CD4-positive, alpha-beta T cell (primary cell): ENCODE measurements at regions not wholly inside any gene's neighbourhood (a gene's known extent, or its start where the extent isn't known, plus 50 kb on each side); places are given as distances from the start of the nearest gene placed in this dataset.

Experiments used
- ATAC-seq: fragments of 200-7000 bp; cut with Tn5 transposase; one replicate; pipeline ENCODE4 v1.10.0; 2022; ENCODE audit warnings: mild to moderate bottlenecking; ENCODE audit not compliant: poor library complexity
- CTCF ChIA-PET: fragments of 350-600 bp; sonication (Branson Sonifier 250); formaldehyde crosslinking; loops from one replicate; lab custom pipeline; 2021; ENCODE audit warnings: antibody characterized with exemption, inconsistent platforms; lab: Charles Lee
- POLR2A ChIA-PET: fragments of 350-600 bp; sonication (Branson Sonifier 250); formaldehyde crosslinking; loops from one replicate; lab custom pipeline; 2021; ENCODE audit warnings: antibody characterized with exemption, inconsistent platforms; lab: Charles Lee
- DNase-seq, 14 experiments: peaks; one replicate each; pipeline ENCODE4 v3.0.0-alpha.2; 2013 to 2020; ENCODE audit warnings: mixed read lengths in 2 of 14
- H3K27ac ChIP-seq, 2 donors: one replicate each; pipeline versions ENCODE4 v1.5.1 to v1.7.0; 2013; ENCODE audit warnings: low read length in 2 of 2, low read depth in 1 of 2, mild to moderate bottlenecking in 1 of 2
- H3K27me3 ChIP-seq, 2 experiments: 1 replicate in 1 of 2; 2 replicates in 1 of 2; pipeline versions ENCODE4 v1.6.1 to v1.7.0; 2013; ENCODE audit warnings: low read length in 2 of 2, control low read depth in 1 of 2, mild to moderate bottlenecking in 1 of 2, moderate library complexity in 1 of 2; ENCODE audit not compliant: insufficient read depth in 2 of 2, control insufficient read depth in 1 of 2
- H3K36me3 ChIP-seq: one replicate; pipeline ENCODE4 v1.6.1; 2013; ENCODE audit warnings: low read length, control low read depth; ENCODE audit not compliant: insufficient read depth
- H3K4me1 ChIP-seq: one replicate; pipeline ENCODE4 v1.6.1; 2013; ENCODE audit warnings: low read length, control low read depth; ENCODE audit not compliant: insufficient read depth
- H3K4me3 ChIP-seq: one replicate; pipeline ENCODE4 v1.5.1; 2013; ENCODE audit warnings: mild to moderate bottlenecking, low read length, moderate library complexity
- H3K9me3 ChIP-seq, 2 experiments: 1 replicate in 1 of 2; 2 replicates in 1 of 2; pipeline versions ENCODE4 v1.6.1 to v1.7.0; 2013; ENCODE audit warnings: low read length in 2 of 2, mild to moderate bottlenecking in 2 of 2, control low read depth in 1 of 2, moderate library complexity in 1 of 2; ENCODE audit not compliant: control insufficient read depth in 1 of 2, insufficient read depth in 1 of 2
- H3K27ac Mint-ChIP-seq: one replicate; pipeline ENCODE4 v1.8.0; 2020; ENCODE audit warnings: mixed read lengths
- H3K27me3 Mint-ChIP-seq: one replicate; pipeline ENCODE4 v1.8.0; 2021; ENCODE audit warnings: mixed read lengths
- H3K36me3 Mint-ChIP-seq: one replicate; pipeline ENCODE4 v1.8.0; 2021; ENCODE audit warnings: low read depth, mixed read lengths
- H3K4me1 Mint-ChIP-seq: one replicate; pipeline ENCODE4 v1.8.0; 2021; ENCODE audit warnings: low read depth, mixed read lengths
- H3K4me3 Mint-ChIP-seq: one replicate; pipeline ENCODE4 v1.8.0; 2020; ENCODE audit warnings: mild to moderate bottlenecking, mixed read lengths
- H3K9me3 Mint-ChIP-seq: one replicate; pipeline ENCODE4 v1.8.0; 2020; ENCODE audit warnings: mixed read lengths
- intact Hi-C, 2 experiments: fragments of 100-400 bp; cut with DNase I in 1 of 2; cut with micrococcal nuclease in 1 of 2; formaldehyde crosslinking; loops; one replicate each; pipeline versions ENCODE4 v1.15.1 to v1.9.0; 2023 to 2025; cut with DNase I, micrococcal nuclease
- TF ChIP-seq, protein P1 (sequence below): fragments of 200-600 bp; IDR thresholded peaks from one replicate; pipeline ENCODE4 v1.8.0; 2022; ENCODE audit warnings: antibody characterized with exemption, mild to moderate bottlenecking

DNA sequence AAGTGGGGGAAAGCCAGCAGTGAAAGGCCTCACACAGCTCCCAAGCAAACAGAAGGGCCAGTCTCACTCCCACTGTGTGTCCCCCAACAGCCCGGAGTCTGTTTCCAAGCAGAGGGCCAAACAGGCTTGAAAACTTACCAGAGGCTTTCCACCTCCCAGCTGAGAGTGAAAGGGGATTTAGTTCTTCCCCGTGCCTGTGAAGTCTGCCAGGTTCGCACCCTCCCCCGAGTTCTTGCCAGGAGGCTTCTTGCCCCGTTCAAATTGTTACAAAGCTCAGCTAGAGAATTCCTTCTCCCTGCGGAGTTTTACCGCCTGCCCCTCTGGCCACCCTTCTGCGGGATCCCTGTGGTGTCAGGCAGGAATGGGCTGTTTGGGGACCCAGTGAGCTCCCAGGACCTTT, 68.0 kb upstream of the WNT7A start:
- no peak for DNase-seq
- H3K4me1 Mint-ChIP-seq: no peaks in the 10 kb centered on the region
- no peak overlapping the region for H3K27ac Mint-ChIP-seq
- ChIA-PET CTCF (no interaction called here), POLR2A (no interaction called here)
- Histone ChIP-seq H3K36me3 (no peaks in the 10 kb centered on the region), H3K9me3 (peaks cover 7 to 9% of the 10 kb centered on the region in 2 experiments), H3K4me3 (no peak overlapping the region), H3K27me3 (peaks cover 7% of the 10 kb centered on the region in 2 experiments), H3K4me1 (no peaks in the 10 kb centered on the region), H3K27ac (no peak overlapping the region)
- H3K4me3 Mint-ChIP-seq: no peak overlapping the region
- TF ChIP-seq, protein P1, sequence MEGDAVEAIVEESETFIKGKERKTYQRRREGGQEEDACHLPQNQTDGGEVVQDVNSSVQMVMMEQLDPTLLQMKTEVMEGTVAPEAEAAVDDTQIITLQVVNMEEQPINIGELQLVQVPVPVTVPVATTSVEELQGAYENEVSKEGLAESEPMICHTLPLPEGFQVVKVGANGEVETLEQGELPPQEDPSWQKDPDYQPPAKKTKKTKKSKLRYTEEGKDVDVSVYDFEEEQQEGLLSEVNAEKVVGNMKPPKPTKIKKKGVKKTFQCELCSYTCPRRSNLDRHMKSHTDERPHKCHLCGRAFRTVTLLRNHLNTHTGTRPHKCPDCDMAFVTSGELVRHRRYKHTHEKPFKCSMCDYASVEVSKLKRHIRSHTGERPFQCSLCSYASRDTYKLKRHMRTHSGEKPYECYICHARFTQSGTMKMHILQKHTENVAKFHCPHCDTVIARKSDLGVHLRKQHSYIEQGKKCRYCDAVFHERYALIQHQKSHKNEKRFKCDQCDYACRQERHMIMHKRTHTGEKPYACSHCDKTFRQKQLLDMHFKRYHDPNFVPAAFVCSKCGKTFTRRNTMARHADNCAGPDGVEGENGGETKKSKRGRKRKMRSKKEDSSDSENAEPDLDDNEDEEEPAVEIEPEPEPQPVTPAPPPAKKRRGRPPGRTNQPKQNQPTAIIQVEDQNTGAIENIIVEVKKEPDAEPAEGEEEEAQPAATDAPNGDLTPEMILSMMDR: no peak
- H3K27me3 Mint-ChIP-seq: peaks cover 34% of the 10 kb centered on the region
- peaks cover 12% of the 10 kb centered on the region for H3K9me3 Mint-ChIP-seq
- intact Hi-C loops: no loop called here
- no peaks in the 10 kb centered on the region for H3K36me3 Mint-ChIP-seq
- ATAC-seq: no peak

DNA sequence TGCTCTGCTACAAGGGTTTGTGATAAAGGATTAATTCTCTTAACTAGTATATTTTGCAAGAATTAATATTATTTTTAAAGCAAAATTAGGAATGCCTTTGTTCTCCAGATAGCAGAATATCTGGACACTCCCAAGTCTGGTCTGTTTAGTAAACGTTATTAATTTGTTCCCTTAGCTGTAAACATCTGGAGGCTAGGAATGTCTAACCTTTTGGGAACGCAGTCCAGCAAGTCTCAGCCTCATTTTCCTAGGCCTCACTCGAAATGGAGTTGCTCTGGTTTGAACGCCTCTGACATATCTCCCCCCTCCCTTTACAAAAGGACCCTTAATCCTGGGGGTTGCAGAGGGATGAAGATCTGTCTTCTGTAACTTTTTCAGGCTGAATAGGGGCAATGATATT, 59.3 kb upstream of the WNT7A start:
- H3K9me3 ChIP-seq: peaks cover 0 to 18% of the 10 kb centered on the region in 2 experiments
- H3K27me3 ChIP-seq: peaks cover 2 to 4% of the 10 kb centered on the region in 2 experiments
- H3K4me1 ChIP-seq: no peaks in the 10 kb centered on the region
- POLR2A ChIA-PET: no interaction called here
- H3K4me3 ChIP-seq: no peak overlapping the region
- Mint-ChIP-seq H3K27ac (no peak overlapping the region), H3K27me3 (peaks cover 21% of the 10 kb centered on the region), H3K36me3 (no peaks in the 10 kb centered on the region), H3K4me1 (no peaks in the 10 kb centered on the region), H3K9me3 (peaks cover 2% of the 10 kb centered on the region), H3K4me3 (no peak overlapping the region)
- TF ChIP-seq, protein P1: no peak
- intact Hi-C loops: no loop called here
- CTCF ChIA-PET: no interaction called here
- no peak overlapping the region for H3K27ac ChIP-seq
- DNase-seq (no peak), ATAC-seq (no peak)
- H3K36me3 ChIP-seq: no peaks in the 10 kb centered on the region

DNA sequence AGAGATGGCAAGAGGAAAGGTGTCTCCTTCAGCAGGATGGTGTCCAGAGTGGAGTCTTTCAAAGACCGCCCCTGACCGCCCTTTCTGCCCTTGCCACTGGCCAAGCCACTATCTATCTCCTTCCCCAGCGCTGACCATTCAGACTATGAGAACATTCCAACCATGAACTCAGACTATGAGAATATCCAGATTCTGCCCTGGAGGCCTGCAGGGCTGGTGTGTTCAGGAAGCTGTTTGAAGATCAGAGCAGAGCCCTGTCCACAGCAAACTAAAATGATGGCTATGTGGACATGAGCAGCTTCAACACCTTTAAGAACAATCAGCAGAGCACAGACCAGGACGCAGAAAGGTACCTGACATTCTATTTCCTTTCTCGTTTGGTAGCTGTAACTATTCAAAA, 57.3 kb upstream of the WNT7A start:
- H3K4me1 Mint-ChIP-seq: no peaks in the 10 kb centered on the region
- CTCF ChIA-PET: no interaction called here
- TF ChIP-seq, protein P1: no peak
- no peaks in the 10 kb centered on the region for H3K36me3 Mint-ChIP-seq
- Histone ChIP-seq H3K36me3 (no peaks in the 10 kb centered on the region), H3K27ac (no peak overlapping the region), H3K27me3 (peaks cover 8% of the 10 kb centered on the region in 2 experiments), H3K4me3 (no peak overlapping the region), H3K4me1 (peaks cover 5% of the 10 kb centered on the region), H3K9me3 (peaks cover 1 to 34% of the 10 kb centered on the region in 2 experiments)
- DNase-seq (no peak), ATAC-seq (no peak)
- H3K27ac Mint-ChIP-seq: no peak overlapping the region
- peaks cover 31% of the 10 kb centered on the region for H3K27me3 Mint-ChIP-seq
- POLR2A ChIA-PET: no interaction called here
- no peaks in the 10 kb centered on the region for H3K9me3 Mint-ChIP-seq
- H3K4me3 Mint-ChIP-seq: no peak overlapping the region
- intact Hi-C loops: no loop called here
